Neural cell (in vitro differentiated cells): ENCODE measurements at regions not wholly inside any gene's neighbourhood (a gene's known extent, or its start where the extent isn't known, plus 50 kb on each side); places are given as distances from the start of the nearest gene placed in this dataset.

Experiments
- EZH2 ChIP-seq: fragments of 200-600, 300-800 bp; shearing (Covaris generic), sonication (generic); IDR thresholded peaks from 2 replicates; pipeline ENCODE4 v1.6.1; 2014; ENCODE audit warnings: antibody characterized with exemption, low read length, borderline replicate concordance, mild to moderate bottlenecking; ENCODE audit not compliant: insufficient read depth, poor library complexity, severe bottlenecking
- MXI1 ChIP-seq: fragments of 450-650 bp; conservative IDR thresholded peaks from 2 replicates; pipeline ENCODE4 v1.6.1; 2014; ENCODE audit warnings: antibody characterized with exemption, mild to moderate bottlenecking; ENCODE audit not compliant: poor library complexity, severe bottlenecking
- POLR2AphosphoS5 ChIP-seq: IDR thresholded peaks from 2 replicates; pipeline ENCODE4 v1.6.1; 2012
- TAF1 ChIP-seq: IDR thresholded peaks from 2 replicates; pipeline ENCODE4 v1.6.1; 2012; ENCODE audit warnings: low read depth
- TF ChIP-seq, protein P1 (sequence below): IDR thresholded peaks from 2 replicates; pipeline ENCODE4 v1.6.1; 2012; ENCODE audit warnings: borderline replicate concordance
- TF ChIP-seq, protein P2 (sequence below): fragments of 450-650 bp; IDR thresholded peaks from 2 replicates; pipeline ENCODE4 v1.5.1; 2014; ENCODE audit warnings: antibody characterized with exemption, mild to moderate bottlenecking, moderate library complexity; ENCODE audit not compliant: poor library complexity, severe bottlenecking

DNA sequence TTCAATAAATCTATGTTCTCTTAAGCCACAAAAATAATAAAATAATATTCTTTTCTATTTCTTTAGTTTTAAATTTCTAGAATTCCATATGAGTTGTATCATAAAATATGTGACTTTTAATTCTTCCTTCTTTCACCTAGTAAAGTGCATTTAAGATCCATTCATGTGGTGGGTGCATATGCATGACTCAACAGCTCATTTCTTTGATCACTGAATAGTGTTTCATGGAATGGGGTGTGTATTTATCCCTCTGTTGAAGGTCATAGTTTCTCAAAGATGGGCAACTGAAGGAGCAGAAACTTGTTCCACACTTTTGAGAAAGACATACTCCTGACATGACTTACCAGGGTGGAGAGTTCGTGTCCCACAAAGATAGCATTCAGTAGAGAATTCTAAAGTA, 1230.3 kb upstream of the AGA start:
- TF ChIP-seq, protein P1, sequence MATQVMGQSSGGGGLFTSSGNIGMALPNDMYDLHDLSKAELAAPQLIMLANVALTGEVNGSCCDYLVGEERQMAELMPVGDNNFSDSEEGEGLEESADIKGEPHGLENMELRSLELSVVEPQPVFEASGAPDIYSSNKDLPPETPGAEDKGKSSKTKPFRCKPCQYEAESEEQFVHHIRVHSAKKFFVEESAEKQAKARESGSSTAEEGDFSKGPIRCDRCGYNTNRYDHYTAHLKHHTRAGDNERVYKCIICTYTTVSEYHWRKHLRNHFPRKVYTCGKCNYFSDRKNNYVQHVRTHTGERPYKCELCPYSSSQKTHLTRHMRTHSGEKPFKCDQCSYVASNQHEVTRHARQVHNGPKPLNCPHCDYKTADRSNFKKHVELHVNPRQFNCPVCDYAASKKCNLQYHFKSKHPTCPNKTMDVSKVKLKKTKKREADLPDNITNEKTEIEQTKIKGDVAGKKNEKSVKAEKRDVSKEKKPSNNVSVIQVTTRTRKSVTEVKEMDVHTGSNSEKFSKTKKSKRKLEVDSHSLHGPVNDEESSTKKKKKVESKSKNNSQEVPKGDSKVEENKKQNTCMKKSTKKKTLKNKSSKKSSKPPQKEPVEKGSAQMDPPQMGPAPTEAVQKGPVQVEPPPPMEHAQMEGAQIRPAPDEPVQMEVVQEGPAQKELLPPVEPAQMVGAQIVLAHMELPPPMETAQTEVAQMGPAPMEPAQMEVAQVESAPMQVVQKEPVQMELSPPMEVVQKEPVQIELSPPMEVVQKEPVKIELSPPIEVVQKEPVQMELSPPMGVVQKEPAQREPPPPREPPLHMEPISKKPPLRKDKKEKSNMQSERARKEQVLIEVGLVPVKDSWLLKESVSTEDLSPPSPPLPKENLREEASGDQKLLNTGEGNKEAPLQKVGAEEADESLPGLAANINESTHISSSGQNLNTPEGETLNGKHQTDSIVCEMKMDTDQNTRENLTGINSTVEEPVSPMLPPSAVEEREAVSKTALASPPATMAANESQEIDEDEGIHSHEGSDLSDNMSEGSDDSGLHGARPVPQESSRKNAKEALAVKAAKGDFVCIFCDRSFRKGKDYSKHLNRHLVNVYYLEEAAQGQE, result no peak
- TF ChIP-seq, protein P2, sequence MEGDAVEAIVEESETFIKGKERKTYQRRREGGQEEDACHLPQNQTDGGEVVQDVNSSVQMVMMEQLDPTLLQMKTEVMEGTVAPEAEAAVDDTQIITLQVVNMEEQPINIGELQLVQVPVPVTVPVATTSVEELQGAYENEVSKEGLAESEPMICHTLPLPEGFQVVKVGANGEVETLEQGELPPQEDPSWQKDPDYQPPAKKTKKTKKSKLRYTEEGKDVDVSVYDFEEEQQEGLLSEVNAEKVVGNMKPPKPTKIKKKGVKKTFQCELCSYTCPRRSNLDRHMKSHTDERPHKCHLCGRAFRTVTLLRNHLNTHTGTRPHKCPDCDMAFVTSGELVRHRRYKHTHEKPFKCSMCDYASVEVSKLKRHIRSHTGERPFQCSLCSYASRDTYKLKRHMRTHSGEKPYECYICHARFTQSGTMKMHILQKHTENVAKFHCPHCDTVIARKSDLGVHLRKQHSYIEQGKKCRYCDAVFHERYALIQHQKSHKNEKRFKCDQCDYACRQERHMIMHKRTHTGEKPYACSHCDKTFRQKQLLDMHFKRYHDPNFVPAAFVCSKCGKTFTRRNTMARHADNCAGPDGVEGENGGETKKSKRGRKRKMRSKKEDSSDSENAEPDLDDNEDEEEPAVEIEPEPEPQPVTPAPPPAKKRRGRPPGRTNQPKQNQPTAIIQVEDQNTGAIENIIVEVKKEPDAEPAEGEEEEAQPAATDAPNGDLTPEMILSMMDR, result no peak
- TF ChIP-seq TAF1 (no peak), MXI1 (no peak), EZH2 (no peak), POLR2AphosphoS5 (no peak)
